NT2/D1 (cell line): ENCODE measurements at regions not wholly inside any gene's neighbourhood (a gene's known extent, or its start where the extent isn't known, plus 50 kb on each side); places are given as distances from the start of the nearest gene placed in this dataset.

Source experiments
- SUZ12 ChIP-seq: IDR thresholded peaks from 2 replicates; pipeline ENCODE4 v1.6.1; 2011; ENCODE audit not compliant: insufficient read length, insufficient read depth; ENCODE audit errors: extremely low read depth
- YY1 ChIP-seq: IDR thresholded peaks from 2 replicates; pipeline ENCODE4 v1.6.1; 2011; ENCODE audit not compliant: insufficient read length, insufficient read depth
- ZNF274 ChIP-seq: IDR thresholded peaks from 2 replicates; pipeline ENCODE4 v1.6.1; 2011; ENCODE audit warnings: mild to moderate bottlenecking, low read depth, low read length

GRCh38 chr5:3412146-3412545, 183.5 kb upstream of the IRX1 start:
- TF ChIP-seq YY1 (no peak), ZNF274 (no peak), SUZ12 (no peak)
